Esophagus squamous epithelium (tissue), 5 donors: ENCODE measurements at regions not wholly inside any gene's neighbourhood (a gene's known extent, or its start where the extent isn't known, plus 50 kb on each side); places are given as distances from the start of the nearest gene placed in this dataset.

ENCODE experiments used
- DNase-seq: peaks from one replicate; lab custom pipeline; 2025; lab: John Stamatoyannopoulos, UW
- H3K27ac ChIP-seq, 4 donors: fragments of 200-600 bp; sonication (generic); one replicate each; pipeline ENCODE4 v1.5.1; 2016 to 2019; ENCODE audit warnings: mild to moderate bottlenecking in 1 of 4
- H3K27me3 ChIP-seq, 4 donors: fragments of 200-600 bp; sonication (generic); 1 replicate in 3 of 4; 2 replicates in 1 of 4; pipeline versions ENCODE4 v1.5.1 to v1.6.0; 2017 to 2021; ENCODE audit warnings: antibody characterized with exemption in 1 of 4
- H3K36me3 ChIP-seq, 3 donors: fragments of 200-600 bp; sonication (generic); one replicate each; pipeline ENCODE4 v1.5.1; 2016 to 2019
- H3K4me1 ChIP-seq, 3 donors: fragments of 200-600 bp; sonication (generic); one replicate each; pipeline ENCODE4 v1.5.1; 2017 to 2019
- H3K4me3 ChIP-seq, 4 donors: fragments of 200-600 bp; sonication (generic); 1 replicate in 3 of 4; 2 replicates in 1 of 4; pipeline ENCODE4 v1.5.1; 2016 to 2019; ENCODE audit warnings: mild to moderate bottlenecking in 2 of 4, moderate library complexity in 1 of 4
- H3K9me3 ChIP-seq, 3 donors: fragments of 200-600 bp; sonication (generic); one replicate each; pipeline ENCODE4 v1.5.1; 2016 to 2019
- CTCF ChIP-seq, 6 experiments: fragments of 450-650 bp in 4 of 6; fragments of 200-600 bp in 2 of 6; sonication (generic) in 2 of 6; IDR thresholded peaks; one replicate each; pipeline ENCODE4 v1.5.1; 2016 to 2019; ENCODE audit warnings: antibody characterized with exemption in 6 of 6, mild to moderate bottlenecking in 4 of 6, moderate library complexity in 4 of 6
- POLR2A ChIP-seq, 4 donors: fragments of 450-650 bp; IDR thresholded peaks; one replicate each; pipeline ENCODE4 v1.6.1; 2017; ENCODE audit warnings: antibody characterized with exemption in 4 of 4, mild to moderate bottlenecking in 4 of 4, moderate library complexity in 3 of 4
- WGBS, 2 donors: methylation state at CpG; one replicate each; pipeline ENCODE4 v1.1.5; 2018; 5-methylcytosine and 5-hydroxymethylcytosine counted together
- intact Hi-C: fragments of 100-400 bp; cut with DNase I; formaldehyde crosslinking; loops from one replicate; pipeline ENCODE4 v1.15.0; 2022
- donor health status: DM: yes; HTN: yes; CAD: no.

- DNase-seq: no peak
- TF ChIP-seq POLR2A (IDR thresholded peaks at IDR 0.05) (no peak), CTCF (IDR thresholded peaks at IDR 0.05) (no peak)
- H3K27ac ChIP-seq: no peak overlapping the region
- H3K9me3 ChIP-seq: no peaks in the 10 kb centered on the region
- no peak overlapping the region for H3K4me3 ChIP-seq
- intact Hi-C loops: no loop called here
- no peaks in the 10 kb centered on the region for H3K36me3 ChIP-seq
- no peaks in the 10 kb centered on the region for H3K4me1 ChIP-seq
- H3K27me3 ChIP-seq: peaks cover 0 to 6% (median 0%) of the 10 kb centered on the region in 4 donors
- WGBS, 2 donors: 70 to 73% methylated on average over 6 of the region's 6 CpGs
Observed at GRCh38 chr6:165893431-165893830, 230.4 kb upstream of the PDE10A start.

GRCh38 chr6:165891320-165891719, 228.3 kb upstream of the PDE10A start:
- no peak for DNase-seq
- Histone ChIP-seq H3K27ac (no peak overlapping the region), H3K4me1 (no peaks in the 10 kb centered on the region), H3K4me3 (no peak overlapping the region), H3K36me3 (no peaks in the 10 kb centered on the region), H3K9me3 (no peaks in the 10 kb centered on the region), H3K27me3 (peaks cover 0 to 6% (median 0%) of the 10 kb centered on the region in 4 donors)
- WGBS, 2 donors: 78 to 84% methylated on average over 3 to 5 of the region's 5 CpGs
- no peak for TF ChIP-seq POLR2A (IDR thresholded peaks at IDR 0.05)
- no peak for TF ChIP-seq CTCF (IDR thresholded peaks at IDR 0.05)
- intact Hi-C loops: no loop called here

- Histone ChIP-seq H3K4me3 (no peak overlapping the region), H3K4me1 (no peaks in the 10 kb centered on the region), H3K27ac (no peak overlapping the region), H3K36me3 (no peaks in the 10 kb centered on the region), H3K27me3 (peaks cover 0 to 6% (median 0%) of the 10 kb centered on the region in 4 donors), H3K9me3 (no peaks in the 10 kb centered on the region)
- 36 to 41% methylated on average over 9 of the region's 9 CpGs for WGBS, 2 donors
- no peak for TF ChIP-seq POLR2A (IDR thresholded peaks at IDR 0.05)
- TF ChIP-seq CTCF (IDR thresholded peaks at IDR 0.05): no peak
- DNase-seq: no peak
- intact Hi-C loops: no loop called here
Observed at GRCh38 chr6:165890404-165890735, 227.3 kb upstream of the PDE10A start.

- H3K27ac ChIP-seq: no peak overlapping the region
- no peaks in the 10 kb centered on the region for H3K36me3 ChIP-seq
- no peaks in the 10 kb centered on the region for H3K9me3 ChIP-seq
- intact Hi-C loops: loop anchor here (5.0 kb wide), 1 partner anchor 207 kb away; no protein-coding TSS in a partner anchor
- H3K4me1 ChIP-seq: peaks cover 0 to 4% (median 0%) of the 10 kb centered on the region in 3 donors
- 19 to 36% methylated on average over 7 of the region's 7 CpGs for WGBS, 2 donors
- H3K27me3 ChIP-seq: peaks cover 0 to 6% (median 0%) of the 10 kb centered on the region in 4 donors
- TF ChIP-seq POLR2A (IDR thresholded peaks at IDR 0.05) (no peak), CTCF (IDR thresholded peaks at IDR 0.05) (peak in 2 of 6 experiments; percentile 15 to 29)
- no peak for DNase-seq
- H3K4me3 ChIP-seq: no peak overlapping the region
Observed at GRCh38 chr6:165889636-165890403, 226.8 kb upstream of the PDE10A start.

- Histone ChIP-seq H3K27ac (no peak overlapping the region), H3K36me3 (no peaks in the 10 kb centered on the region), H3K4me3 (no peak overlapping the region), H3K9me3 (no peaks in the 10 kb centered on the region), H3K27me3 (peaks cover 0 to 2% (median 0%) of the 10 kb centered on the region in 4 donors), H3K4me1 (peaks cover 0 to 7% (median 0%) of the 10 kb centered on the region in 3 donors)
- WGBS, 2 donors: 67 to 80% methylated on average over 1 of the region's 1 CpG
- intact Hi-C loops: loop anchor here (5.0 kb wide), 1 partner anchor 211 kb away; no protein-coding TSS in a partner anchor
- no peak for TF ChIP-seq POLR2A (IDR thresholded peaks at IDR 0.05)
- TF ChIP-seq CTCF (IDR thresholded peaks at IDR 0.05): no peak
- DNase-seq: no peak
Observed at GRCh38 chr6:165886169-165886568, 223.1 kb upstream of the PDE10A start.
